NCI-H226 (cell line): ENCODE measurements at regions not wholly inside any gene's neighbourhood (a gene's known extent, or its start where the extent isn't known, plus 50 kb on each side); places are given as distances from the start of the nearest gene placed in this dataset.

Experiments
- DNase-seq: peaks from one replicate; pipeline ENCODE4 v3.0.0-alpha.2; 2015

GRCh38 chr10:29099001-29099400 is 189.9 kb upstream of the LYZL1 start:
- DNase-seq = no peak

GRCh38 chr10:29099415-29099814 is 189.5 kb upstream of the LYZL1 start:
- DNase-seq = no peak

GRCh38 chr10:29100505-29100904 is 188.4 kb upstream of the LYZL1 start:
- no peak for DNase-seq

- no peak for DNase-seq
Observed at GRCh38 chr10:29102233-29102632, 186.6 kb upstream of the LYZL1 start.

GRCh38 chr10:29102636-29103035 is 186.2 kb upstream of the LYZL1 start:
- DNase-seq = no peak

GRCh38 chr10:29104661-29105399 is 184.0 kb upstream of the LYZL1 start:
- no peak for DNase-seq

- peak; percentile 83 for DNase-seq
Observed at GRCh38 chr10:29105516-29106215, 183.2 kb upstream of the LYZL1 start.

- DNase-seq = no peak
Observed at GRCh38 chr10:29106287-29106686, 182.6 kb upstream of the LYZL1 start.

- no peak for DNase-seq
Observed at GRCh38 chr10:29107866-29108498, 180.9 kb upstream of the LYZL1 start.

GRCh38 chr10:29109707-29110571 is 178.9 kb upstream of the LYZL1 start:
- DNase-seq = no peak

- DNase-seq = no peak
Observed at GRCh38 chr10:29112827-29113615, 175.8 kb upstream of the LYZL1 start.

- no peak for DNase-seq
Observed at GRCh38 chr10:29113616-29113945, 175.3 kb upstream of the LYZL1 start.

- DNase-seq = no peak
Observed at GRCh38 chr10:29114141-29114540, 174.7 kb upstream of the LYZL1 start.

- no peak for DNase-seq
Observed at GRCh38 chr10:29117781-29118180, 171.1 kb upstream of the LYZL1 start.

- DNase-seq = no peak
Observed at GRCh38 chr10:29119374-29119773, 169.5 kb upstream of the LYZL1 start.

GRCh38 chr10:29120216-29120615 is 168.7 kb upstream of the LYZL1 start:
- DNase-seq = peak; percentile 67

GRCh38 chr10:29124864-29125263 is 164.0 kb upstream of the LYZL1 start:
- no peak for DNase-seq

GRCh38 chr10:29127037-29127700 is 161.7 kb upstream of the LYZL1 start:
- DNase-seq = no peak

- DNase-seq = no peak
Observed at GRCh38 chr10:29127731-29128130, 161.1 kb upstream of the LYZL1 start.

GRCh38 chr10:29130190-29130673 is 158.6 kb upstream of the LYZL1 start:
- no peak for DNase-seq

- no peak for DNase-seq
Observed at GRCh38 chr10:29131952-29132547, 156.8 kb upstream of the LYZL1 start.
